MM.1S (cell line): ENCODE measurements at regions not wholly inside any gene's neighbourhood (a gene's known extent, or its start where the extent isn't known, plus 50 kb on each side); places are given as distances from the start of the nearest gene placed in this dataset.

ENCODE experiments used
- CTCF ChIP-seq: fragments of 300-600 bp; sonication (generic); IDR thresholded peaks from 2 replicates; pipeline ENCODE4 v1.5.1; 2016; ENCODE audit warnings: antibody characterized with exemption, low read length, mixed read lengths
- EZH2 ChIP-seq: fragments of 300-600 bp; sonication (generic); optimal IDR thresholded peaks from 2 replicates; pipeline ENCODE3; 2017; ENCODE audit warnings: low read depth, mild to moderate bottlenecking, antibody characterized with exemption, low read length, mixed read lengths

DNA sequence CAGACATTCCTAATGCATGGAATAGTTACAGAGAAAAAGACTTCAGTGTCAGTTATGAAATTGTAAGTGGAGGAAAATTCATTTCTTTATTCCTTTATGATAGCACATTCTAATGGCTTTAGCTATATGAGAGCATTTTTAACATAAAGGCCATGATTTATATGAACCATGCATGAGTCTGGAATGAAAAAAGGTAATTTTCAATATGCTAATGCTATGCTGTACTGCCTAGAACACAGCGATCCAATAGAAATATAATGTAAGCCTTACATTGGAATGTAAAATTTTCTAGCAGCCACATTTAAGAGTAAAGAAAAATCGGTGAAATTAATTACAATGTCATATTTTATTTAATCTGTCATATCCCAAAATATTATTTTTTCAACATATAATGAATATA, 932.0 kb downstream of the C4orf33 start:
- TF ChIP-seq CTCF (no peak), EZH2 (no peak)
